Kidney epithelial cell (primary cell): ENCODE measurements at regions not wholly inside any gene's neighbourhood (a gene's known extent, or its start where the extent isn't known, plus 50 kb on each side); places are given as distances from the start of the nearest gene placed in this dataset.

Experiments used
- DNase-seq: peaks from one replicate; pipeline ENCODE4 v3.0.0-alpha.2; 2010; ENCODE audit warnings: low read depth
- H3K27me3 ChIP-seq: 2 replicates; pipeline ENCODE4 v1.6.0; 2011; ENCODE audit warnings: low read length; ENCODE audit not compliant: control insufficient read depth, insufficient read depth
- H3K36me3 ChIP-seq: 2 replicates; pipeline ENCODE4 v1.5.1; 2011; ENCODE audit warnings: low read length; ENCODE audit not compliant: control insufficient read depth, insufficient read depth
- H3K4me3 ChIP-seq: 2 replicates; pipeline ENCODE4 v1.5.1; 2011; ENCODE audit warnings: low read depth, mild to moderate bottlenecking, control low read depth, low read length
- TF ChIP-seq, protein P1 (sequence below): IDR thresholded peaks from 2 replicates; pipeline ENCODE4 v1.5.1; 2011; ENCODE audit warnings: mild to moderate bottlenecking, moderate library complexity, low read length, control low read depth, inconsistent platforms; ENCODE audit not compliant: insufficient read depth, poor library complexity, severe bottlenecking

DNA sequence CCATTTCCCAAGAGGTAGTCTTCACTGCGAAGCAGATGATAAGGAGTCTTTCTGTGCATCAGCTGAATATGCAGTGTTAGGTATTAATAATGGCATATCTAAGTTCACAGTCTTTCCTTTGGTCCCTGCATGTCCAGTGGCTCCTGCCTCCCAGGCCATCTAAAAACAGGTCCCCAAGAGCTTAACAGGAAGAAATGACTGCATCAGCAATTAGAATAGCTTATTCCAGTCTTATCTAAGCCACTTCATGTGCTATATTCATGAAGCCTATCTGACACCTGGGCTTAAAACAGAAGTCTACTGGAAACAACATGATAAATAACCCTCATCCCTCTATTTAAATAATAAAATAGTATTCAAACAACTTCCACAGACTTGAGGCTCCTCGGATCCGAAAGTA is 346.1 kb upstream of the ERCC4 start:
- Histone ChIP-seq H3K36me3 (no peaks in the 10 kb centered on the region), H3K27me3 (no peaks in the 10 kb centered on the region), H3K4me3 (no peak overlapping the region)
- no peak for DNase-seq
- TF ChIP-seq, protein P1, sequence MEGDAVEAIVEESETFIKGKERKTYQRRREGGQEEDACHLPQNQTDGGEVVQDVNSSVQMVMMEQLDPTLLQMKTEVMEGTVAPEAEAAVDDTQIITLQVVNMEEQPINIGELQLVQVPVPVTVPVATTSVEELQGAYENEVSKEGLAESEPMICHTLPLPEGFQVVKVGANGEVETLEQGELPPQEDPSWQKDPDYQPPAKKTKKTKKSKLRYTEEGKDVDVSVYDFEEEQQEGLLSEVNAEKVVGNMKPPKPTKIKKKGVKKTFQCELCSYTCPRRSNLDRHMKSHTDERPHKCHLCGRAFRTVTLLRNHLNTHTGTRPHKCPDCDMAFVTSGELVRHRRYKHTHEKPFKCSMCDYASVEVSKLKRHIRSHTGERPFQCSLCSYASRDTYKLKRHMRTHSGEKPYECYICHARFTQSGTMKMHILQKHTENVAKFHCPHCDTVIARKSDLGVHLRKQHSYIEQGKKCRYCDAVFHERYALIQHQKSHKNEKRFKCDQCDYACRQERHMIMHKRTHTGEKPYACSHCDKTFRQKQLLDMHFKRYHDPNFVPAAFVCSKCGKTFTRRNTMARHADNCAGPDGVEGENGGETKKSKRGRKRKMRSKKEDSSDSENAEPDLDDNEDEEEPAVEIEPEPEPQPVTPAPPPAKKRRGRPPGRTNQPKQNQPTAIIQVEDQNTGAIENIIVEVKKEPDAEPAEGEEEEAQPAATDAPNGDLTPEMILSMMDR = no peak

DNA sequence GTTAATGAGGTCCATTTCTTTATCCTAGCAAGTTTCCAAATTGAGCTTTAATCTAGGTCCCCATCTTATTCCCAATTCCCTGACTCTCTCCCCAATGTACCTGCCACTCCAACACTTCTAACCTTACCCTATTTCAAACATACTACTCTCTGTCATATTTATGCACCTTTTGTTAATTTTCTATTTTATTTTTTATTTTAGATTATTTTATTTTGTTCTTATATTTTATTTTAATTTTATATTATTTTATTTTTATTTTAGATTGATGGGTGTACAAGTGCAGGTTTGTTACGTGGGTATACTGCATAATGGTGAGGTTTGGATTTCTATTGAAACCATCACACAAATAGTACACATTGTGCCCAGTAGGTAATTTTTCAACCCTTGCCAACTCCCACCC is 333.9 kb upstream of the ERCC4 start:
- TF ChIP-seq, protein P1 = no peak
- no peak overlapping the region for H3K4me3 ChIP-seq
- no peak for DNase-seq
- no peaks in the 10 kb centered on the region for H3K27me3 ChIP-seq
- H3K36me3 ChIP-seq = no peaks in the 10 kb centered on the region

DNA sequence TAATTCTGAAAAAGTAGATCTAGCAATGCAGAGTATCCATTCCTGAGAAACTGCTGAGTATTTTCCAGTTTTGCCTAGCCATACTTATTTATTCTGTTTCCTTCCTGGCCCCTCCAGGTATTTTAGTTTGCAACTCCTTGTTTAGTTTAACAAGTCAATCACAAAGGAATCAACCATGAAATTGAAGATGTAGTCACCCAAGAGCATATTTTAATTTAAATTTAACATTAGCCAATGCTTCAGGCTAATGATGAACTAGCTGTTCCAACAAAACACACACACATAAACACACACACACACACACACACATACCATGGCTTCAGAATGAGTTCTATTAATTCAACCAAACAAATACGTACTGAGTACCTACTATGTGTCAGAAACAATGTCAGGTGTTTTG is 332.8 kb upstream of the ERCC4 start:
- H3K27me3 ChIP-seq = no peaks in the 10 kb centered on the region
- H3K4me3 ChIP-seq = no peak overlapping the region
- H3K36me3 ChIP-seq = no peaks in the 10 kb centered on the region
- TF ChIP-seq, protein P1 = no peak
- no peak for DNase-seq

DNA sequence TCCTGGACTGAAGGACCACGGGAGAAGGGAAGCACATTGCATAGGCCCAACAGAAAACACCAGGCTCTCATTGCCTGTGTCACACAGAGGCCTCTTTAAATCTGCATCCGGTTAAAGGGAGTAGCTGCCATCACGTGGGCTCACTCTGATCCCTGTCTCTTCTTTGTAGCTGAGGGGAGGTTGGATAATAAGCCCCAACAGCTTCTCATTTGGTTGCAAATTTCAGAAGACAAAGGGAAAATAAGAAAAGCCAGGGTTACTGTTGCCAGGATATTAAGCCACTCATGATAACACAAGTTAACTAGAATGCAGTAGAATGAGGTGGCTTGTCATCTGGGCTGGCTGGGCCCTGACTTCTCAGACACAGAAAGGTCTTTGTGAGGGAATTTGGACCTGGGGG is 325.1 kb upstream of the ERCC4 start:
- TF ChIP-seq, protein P1 = no peak

DNA sequence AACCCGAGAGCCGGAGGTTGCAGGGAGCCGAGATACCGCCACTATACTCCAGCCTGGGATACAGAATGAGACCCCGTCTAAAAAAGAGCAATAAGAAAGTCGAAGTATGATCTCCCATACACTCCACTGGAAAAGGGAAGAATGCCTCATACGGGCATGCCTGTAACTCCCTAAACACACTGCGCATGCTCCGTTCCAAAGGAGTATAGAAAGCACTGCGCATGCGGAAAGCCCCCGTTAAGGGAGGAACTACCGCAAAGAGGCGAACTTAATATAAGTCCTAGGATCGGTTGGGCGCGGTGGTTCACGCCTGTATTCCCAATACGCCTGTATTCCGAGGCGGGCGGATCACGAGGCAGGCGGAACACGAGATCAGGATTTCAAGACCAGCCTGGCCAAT is 313.1 kb upstream of the ERCC4 start:
- Histone ChIP-seq H3K36me3 (no peaks in the 10 kb centered on the region), H3K27me3 (no peaks in the 10 kb centered on the region), H3K4me3 (no peak overlapping the region)
- DNase-seq = no peak
- TF ChIP-seq, protein P1 = no peak

More for the DNA sequence above, 325.1 kb upstream of the ERCC4 start:
- no peaks in the 10 kb centered on the region for H3K27me3 ChIP-seq
- H3K4me3 ChIP-seq = no peak overlapping the region
- no peaks in the 10 kb centered on the region for H3K36me3 ChIP-seq
- DNase-seq = no peak

DNA sequence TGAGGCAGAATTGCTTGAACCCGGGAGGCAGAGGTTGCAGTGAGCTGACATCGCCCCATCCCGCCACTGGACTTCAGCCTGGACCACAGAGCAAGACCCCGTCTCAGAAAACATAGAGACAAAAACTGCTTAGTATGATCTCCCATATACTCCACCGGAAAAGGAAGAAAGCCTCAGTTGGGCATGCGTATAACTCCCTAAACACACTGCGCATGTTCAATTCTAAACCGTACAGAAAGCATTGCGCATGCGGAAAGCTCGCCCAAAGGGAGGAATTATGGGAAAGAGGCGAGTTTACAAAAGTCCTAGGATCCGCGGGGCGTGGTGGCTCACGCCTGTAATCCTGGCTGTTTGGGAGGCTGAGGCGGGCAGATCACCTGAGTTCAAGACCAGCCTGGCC is 312.7 kb upstream of the ERCC4 start:
- Histone ChIP-seq H3K27me3 (no peaks in the 10 kb centered on the region), H3K4me3 (no peak overlapping the region), H3K36me3 (no peaks in the 10 kb centered on the region)
- TF ChIP-seq, protein P1 = no peak
- DNase-seq = no peak
